Mucosa of rectum (tissue), 2 donors: ENCODE measurements at regions not wholly inside any gene's neighbourhood (a gene's known extent, or its start where the extent isn't known, plus 50 kb on each side); places are given as distances from the start of the nearest gene placed in this dataset.
"Not testable (repeated sequence)": the region's sequence is repeated elsewhere in the genome, so short reads cannot be mapped to it uniquely, and the experiment has no call there.

Source experiments
- H3K27ac ChIP-seq, 2 donors: one replicate each; pipeline ENCODE4 v1.7.0; 2013; ENCODE audit warnings: inconsistent platforms in 2 of 2, low read depth in 2 of 2, low read length in 2 of 2
- H3K27me3 ChIP-seq, 2 donors: one replicate each; pipeline ENCODE4 v1.7.0; 2013; ENCODE audit warnings: low read length in 2 of 2; ENCODE audit not compliant: control insufficient read depth in 2 of 2, insufficient read depth in 2 of 2
- H3K36me3 ChIP-seq, 2 donors: one replicate each; pipeline ENCODE4 v1.7.0; 2013; ENCODE audit warnings: low read length in 2 of 2; ENCODE audit not compliant: control insufficient read depth in 2 of 2, insufficient read depth in 2 of 2
- H3K4me1 ChIP-seq, 2 donors: one replicate each; pipeline ENCODE4 v1.7.0; 2013; ENCODE audit warnings: low read length in 2 of 2, mild to moderate bottlenecking in 1 of 2; ENCODE audit not compliant: control insufficient read depth in 2 of 2, insufficient read depth in 2 of 2
- H3K4me3 ChIP-seq, 2 donors: one replicate each; pipeline ENCODE4 v1.7.0; 2013; ENCODE audit warnings: low read length in 2 of 2
- H3K9ac ChIP-seq, 2 donors: one replicate each; pipeline ENCODE4 v1.7.0; 2013; ENCODE audit warnings: low read length in 2 of 2, low read depth in 1 of 2, mild to moderate bottlenecking in 1 of 2
- H3K9me3 ChIP-seq, 2 donors: one replicate each; pipeline ENCODE4 v1.7.0; 2013; ENCODE audit warnings: low read length in 2 of 2; ENCODE audit not compliant: control insufficient read depth in 2 of 2
- donor health status: healthy.
- donor health status: Normal muscosa, but diverticular disease.

- no peaks in the 10 kb centered on the region for H3K4me1 ChIP-seq
- no peaks in the 10 kb centered on the region for H3K9me3 ChIP-seq
- no peak overlapping the region for H3K27ac ChIP-seq
- H3K9ac ChIP-seq: no peak overlapping the region
- H3K4me3 ChIP-seq: no peak overlapping the region
- H3K27me3 ChIP-seq: no peaks in the 10 kb centered on the region
- no peaks in the 10 kb centered on the region for H3K36me3 ChIP-seq
Measured at GRCh38 chr11:96714689-96715088, 324.9 kb downstream of the JRKL start.

GRCh38 chr11:96715208-96715607, 325.4 kb downstream of the JRKL start:
- H3K9me3 ChIP-seq: no peaks in the 10 kb centered on the region
- no peak overlapping the region for H3K4me3 ChIP-seq
- H3K4me1 ChIP-seq: no peaks in the 10 kb centered on the region
- H3K27ac ChIP-seq: no peak overlapping the region
- H3K9ac ChIP-seq: no peak overlapping the region
- no peaks in the 10 kb centered on the region for H3K27me3 ChIP-seq
- H3K36me3 ChIP-seq: no peaks in the 10 kb centered on the region

- Histone ChIP-seq H3K27ac (no peak overlapping the region), H3K4me1 (no peaks in the 10 kb centered on the region), H3K36me3 (no peaks in the 10 kb centered on the region), H3K9ac (no peak overlapping the region), H3K27me3 (no peaks in the 10 kb centered on the region), H3K9me3 (no peaks in the 10 kb centered on the region), H3K4me3 (no peak overlapping the region)
Measured at GRCh38 chr11:96736601-96737000, 346.8 kb downstream of the JRKL start.

GRCh38 chr11:96738311-96738710, 348.5 kb downstream of the JRKL start:
- Histone ChIP-seq H3K9ac (no peak overlapping the region), H3K27me3 (no peaks in the 10 kb centered on the region), H3K4me3 (no peak overlapping the region), H3K9me3 (no peaks in the 10 kb centered on the region), H3K36me3 (no peaks in the 10 kb centered on the region), H3K27ac (no peak overlapping the region), H3K4me1 (no peaks in the 10 kb centered on the region)

GRCh38 chr11:96741068-96741467, 351.3 kb downstream of the JRKL start:
- no peak overlapping the region for H3K9ac ChIP-seq
- H3K36me3 ChIP-seq: no peaks in the 10 kb centered on the region
- H3K9me3 ChIP-seq: no peaks in the 10 kb centered on the region
- no peaks in the 10 kb centered on the region for H3K4me1 ChIP-seq
- H3K27ac ChIP-seq: no peak overlapping the region
- H3K27me3 ChIP-seq: no peaks in the 10 kb centered on the region
- H3K4me3 ChIP-seq: no peak overlapping the region

- Histone ChIP-seq H3K27me3 (no peaks in the 10 kb centered on the region), H3K36me3 (no peaks in the 10 kb centered on the region), H3K9ac (no peak overlapping the region), H3K9me3 (no peaks in the 10 kb centered on the region), H3K4me1 (no peaks in the 10 kb centered on the region), H3K4me3 (no peak overlapping the region), H3K27ac (no peak overlapping the region)
Measured at GRCh38 chr11:96744697-96745096, 354.9 kb downstream of the JRKL start.

- Histone ChIP-seq H3K9me3 (no peaks in the 10 kb centered on the region), H3K4me1 (no peaks in the 10 kb centered on the region), H3K4me3 (no peak overlapping the region), H3K9ac (no peak overlapping the region), H3K36me3 (no peaks in the 10 kb centered on the region), H3K27me3 (no peaks in the 10 kb centered on the region), H3K27ac (no peak overlapping the region)
Measured at GRCh38 chr11:96748639-96749370, 359.0 kb downstream of the JRKL start.

GRCh38 chr11:96751807-96752206, 362.0 kb downstream of the JRKL start:
- H3K36me3 ChIP-seq, H3K27ac ChIP-seq, H3K4me1 ChIP-seq, H3K9ac ChIP-seq, H3K4me3 ChIP-seq, H3K9me3 ChIP-seq, H3K27me3 ChIP-seq: not testable (repeated sequence)

- no peak overlapping the region for H3K9ac ChIP-seq
- H3K27ac ChIP-seq: no peak overlapping the region
- H3K27me3 ChIP-seq: no peaks in the 10 kb centered on the region
- no peaks in the 10 kb centered on the region for H3K9me3 ChIP-seq
- no peak overlapping the region for H3K4me3 ChIP-seq
- no peaks in the 10 kb centered on the region for H3K36me3 ChIP-seq
- H3K4me1 ChIP-seq: no peaks in the 10 kb centered on the region
Measured at GRCh38 chr11:96752221-96752620, 362.4 kb downstream of the JRKL start.

GRCh38 chr11:96753997-96754396, 364.2 kb downstream of the JRKL start:
- no peaks in the 10 kb centered on the region for H3K27me3 ChIP-seq
- H3K27ac ChIP-seq: no peak overlapping the region
- no peaks in the 10 kb centered on the region for H3K36me3 ChIP-seq
- H3K9me3 ChIP-seq: no peaks in the 10 kb centered on the region
- H3K4me3 ChIP-seq: no peak overlapping the region
- no peak overlapping the region for H3K9ac ChIP-seq
- H3K4me1 ChIP-seq: no peaks in the 10 kb centered on the region

GRCh38 chr11:96755209-96755608, 365.4 kb downstream of the JRKL start:
- no peak overlapping the region for H3K27ac ChIP-seq
- H3K9ac ChIP-seq: no peak overlapping the region
- H3K4me3 ChIP-seq: no peak overlapping the region
- no peaks in the 10 kb centered on the region for H3K4me1 ChIP-seq
- H3K9me3 ChIP-seq: no peaks in the 10 kb centered on the region
- no peaks in the 10 kb centered on the region for H3K27me3 ChIP-seq
- H3K36me3 ChIP-seq: no peaks in the 10 kb centered on the region
